ENCODE measurements at regions not wholly inside any gene's neighbourhood (a gene's known extent, or its start where the extent isn't known, plus 50 kb on each side); places are given as distances from the start of the nearest gene placed in this dataset.

DNA sequence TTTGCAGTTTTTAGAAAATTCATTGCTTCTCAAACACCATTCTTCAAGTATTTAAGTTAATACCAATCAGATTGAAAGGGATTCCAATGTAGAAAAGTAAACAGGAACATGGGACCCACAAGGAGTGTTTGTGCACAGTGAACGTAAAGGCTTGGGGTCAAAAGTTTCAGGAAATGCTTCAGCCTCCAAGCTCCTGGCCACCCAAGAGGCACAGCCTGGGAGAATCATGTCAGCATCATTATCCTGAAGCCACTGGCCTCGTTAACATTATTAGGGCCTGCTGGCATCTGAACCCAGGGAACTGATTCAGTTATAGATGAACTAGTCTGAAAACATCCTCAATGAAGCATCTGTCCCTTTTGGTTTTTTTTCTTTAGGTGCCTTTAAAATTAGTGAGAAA lies 122.9 kb downstream of the NXNL2 start:
- FAIRE-seq, result no peak
- DNase-seq (ENCODE audit: insufficient read length, low spot score), result no peak

DNA sequence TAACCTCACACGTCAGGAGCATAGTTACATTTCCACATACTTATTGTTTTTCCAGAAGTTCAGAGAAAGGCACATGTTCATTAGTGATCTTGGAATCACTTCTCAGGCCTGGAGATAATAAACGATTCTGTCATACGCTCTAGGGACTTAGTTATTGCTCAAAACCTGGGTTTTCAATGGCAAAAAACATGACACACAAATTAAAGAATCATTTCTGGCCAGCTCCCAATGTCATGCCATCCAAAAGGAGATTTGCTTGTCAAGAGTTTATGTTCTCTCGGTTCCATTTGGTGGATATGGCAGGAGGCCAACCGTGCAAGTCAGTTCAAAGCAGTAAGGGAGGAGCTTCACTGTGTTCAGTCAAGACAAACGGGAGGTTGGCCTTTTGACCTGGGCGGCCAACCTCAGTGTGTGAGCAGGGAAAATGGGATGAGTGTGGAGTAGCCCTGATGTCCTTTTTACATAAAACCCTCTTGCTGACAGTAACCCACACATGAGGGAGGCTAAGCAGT lies 123.4 kb downstream of the NXNL2 start:
- FAIRE-seq, result no peak
- DNase-seq (ENCODE audit: insufficient read length, low spot score), result no peak

DNA sequence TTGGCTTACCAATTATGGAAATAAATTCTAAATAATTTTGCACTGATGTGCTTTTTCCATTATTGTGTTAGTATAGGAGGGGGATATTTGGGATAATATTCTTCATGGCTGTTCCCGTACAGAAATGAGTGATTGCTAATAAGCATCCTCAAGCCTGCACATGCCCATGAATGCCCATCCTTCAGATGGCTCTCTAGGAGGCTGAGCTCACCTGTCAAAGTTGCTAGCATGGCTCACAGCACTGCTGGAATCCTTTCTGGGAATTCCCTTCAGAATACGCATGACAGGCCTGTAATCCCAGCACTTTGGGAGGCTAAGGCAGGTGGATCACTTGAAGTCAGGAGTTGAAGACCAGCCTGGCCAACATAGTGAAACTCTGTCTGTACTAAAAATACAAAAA lies 124.1 kb downstream of the NXNL2 start:
- DNase-seq (ENCODE audit: insufficient read length, low spot score) (no peak), FAIRE-seq (no peak)

DNA sequence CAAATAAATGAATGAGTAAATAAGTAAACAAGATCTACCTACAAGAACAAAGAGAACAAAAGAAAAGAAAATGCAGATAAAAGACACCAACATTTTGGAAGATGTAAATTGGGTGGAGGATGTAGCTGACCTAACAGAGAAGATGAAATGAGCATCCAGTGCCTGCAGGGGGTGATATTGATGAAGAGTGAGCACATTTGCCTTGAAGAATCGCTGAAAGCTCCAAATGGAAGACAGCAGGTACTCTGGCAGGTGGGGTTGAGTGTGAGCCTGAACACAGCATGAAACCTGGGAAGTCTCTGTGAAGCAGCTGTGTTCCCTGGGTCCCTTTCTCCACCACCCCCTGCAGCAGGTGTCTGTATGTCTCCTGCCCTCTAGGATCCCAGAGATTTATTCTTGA lies 125.6 kb downstream of the NXNL2 start:
- no peak for FAIRE-seq

DNA sequence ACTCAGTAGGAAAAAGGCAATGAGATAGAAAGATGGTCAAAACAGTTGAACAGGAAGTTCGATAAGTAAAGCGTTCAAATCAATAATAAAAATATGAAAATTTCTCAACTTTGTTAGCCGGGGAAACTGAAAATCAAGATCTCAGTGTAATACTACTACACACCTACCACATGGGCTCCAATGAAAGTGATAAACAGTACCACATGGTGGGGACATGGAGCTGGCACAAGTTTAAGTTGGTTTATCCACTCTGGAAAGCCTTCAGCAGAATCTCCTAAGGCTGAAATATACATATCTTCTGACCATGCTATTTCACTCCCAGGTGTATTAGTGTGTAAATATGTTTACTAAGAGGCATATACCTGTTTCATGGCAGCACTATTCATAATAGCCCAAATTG lies 126.8 kb downstream of the NXNL2 start:
- FAIRE-seq (no peak), DNase-seq (ENCODE audit: insufficient read length, low spot score) (no peak)

More for the DNA sequence above, 125.6 kb downstream of the NXNL2 start:
- no peak for DNase-seq (ENCODE audit: insufficient read length, low spot score)

DNA sequence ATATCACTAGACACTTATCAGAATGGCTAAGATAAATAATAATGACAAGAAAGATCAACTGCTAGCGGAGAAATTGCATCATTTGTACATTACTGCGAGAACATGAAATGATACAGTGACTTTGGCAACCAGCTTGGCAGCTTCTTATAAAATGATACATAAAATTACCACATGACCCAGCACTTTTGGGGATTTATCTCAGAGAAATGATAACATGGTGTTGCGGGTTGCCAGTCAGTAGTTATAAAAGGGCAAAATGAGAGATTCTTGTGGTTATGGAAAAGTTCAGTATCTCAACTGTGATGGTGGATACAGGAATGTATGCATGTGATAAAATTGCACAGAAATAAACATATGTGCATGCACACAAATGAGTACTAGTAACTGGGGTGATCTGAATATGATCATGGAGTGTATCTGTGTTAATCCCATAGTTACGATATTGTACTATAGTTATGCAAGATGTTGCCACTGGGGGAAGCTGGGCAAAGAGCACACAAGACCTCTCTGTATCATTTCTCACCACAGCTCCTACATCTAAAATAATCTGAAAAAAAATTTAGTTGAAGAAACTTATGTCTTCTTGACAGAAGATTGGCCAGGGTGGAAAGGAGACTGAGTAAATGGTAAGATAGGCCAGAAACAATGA lies 128.9 kb downstream of the NXNL2 start:
- FAIRE-seq (no peak), DNase-seq (ENCODE audit: insufficient read length, low spot score) (no peak)

DNA sequence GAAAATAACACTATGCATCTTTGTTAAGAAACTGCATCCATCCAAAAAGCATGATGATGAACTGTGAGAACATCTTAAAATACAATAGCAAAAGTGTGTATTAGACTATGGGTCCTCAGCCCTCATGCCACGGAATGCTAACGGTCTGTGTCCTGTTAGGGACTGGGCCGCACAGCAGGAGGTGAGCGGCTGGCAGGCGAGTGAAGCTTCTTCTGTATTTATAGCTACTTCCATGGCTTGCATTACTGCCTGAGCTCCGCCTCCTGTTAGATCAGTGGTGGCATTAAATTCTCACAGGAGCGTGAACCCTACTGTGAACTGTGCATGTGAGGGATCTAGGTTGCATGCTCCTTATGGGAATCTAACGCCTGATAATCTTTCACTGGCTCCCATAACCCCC lies 129.8 kb downstream of the NXNL2 start:
- no peak for DNase-seq (ENCODE audit: insufficient read length, low spot score)
- FAIRE-seq, result no peak

DNA sequence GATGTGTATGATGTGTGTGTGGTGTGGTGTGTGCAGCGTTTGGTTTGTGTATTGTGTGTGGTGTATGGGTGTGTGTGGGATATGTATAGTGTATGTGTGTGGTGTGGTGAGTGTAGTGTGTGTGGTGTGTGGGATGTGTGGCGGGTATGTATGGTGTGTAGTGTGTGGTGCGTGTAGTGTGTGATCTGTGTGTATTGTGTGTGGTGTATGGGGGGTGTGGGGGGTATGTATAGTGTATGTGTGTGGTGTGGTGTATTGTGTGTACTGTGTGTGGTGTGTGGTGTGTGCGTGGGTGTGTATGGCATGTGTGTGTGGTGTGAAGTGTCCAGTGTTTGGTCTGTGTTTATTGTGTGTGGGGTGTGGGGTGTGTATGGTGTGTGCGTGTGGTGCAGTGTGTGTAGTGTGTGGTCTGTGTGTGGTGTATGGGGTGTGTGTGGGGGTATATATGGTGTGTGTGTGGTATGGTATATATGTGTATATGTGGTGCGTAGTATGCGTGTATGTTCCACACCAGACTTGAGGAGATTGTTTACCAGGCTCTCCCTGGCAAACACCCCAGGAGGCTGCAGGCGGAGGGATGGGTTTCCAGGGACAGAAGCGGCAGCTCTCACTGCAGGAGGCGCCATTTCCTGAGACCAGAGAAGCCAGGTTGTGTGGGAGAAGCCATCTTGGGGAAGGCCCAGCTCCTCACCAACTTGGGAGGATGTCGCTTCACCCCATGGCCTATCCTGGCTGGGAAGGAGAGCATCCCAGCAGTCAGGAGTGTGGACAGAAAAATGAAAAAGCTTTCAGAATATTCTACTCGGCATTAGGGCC lies 138.1 kb downstream of the NXNL2 start:
- DNase-seq (ENCODE audit: insufficient read length, low spot score) (no peak), FAIRE-seq (no peak)

DNA sequence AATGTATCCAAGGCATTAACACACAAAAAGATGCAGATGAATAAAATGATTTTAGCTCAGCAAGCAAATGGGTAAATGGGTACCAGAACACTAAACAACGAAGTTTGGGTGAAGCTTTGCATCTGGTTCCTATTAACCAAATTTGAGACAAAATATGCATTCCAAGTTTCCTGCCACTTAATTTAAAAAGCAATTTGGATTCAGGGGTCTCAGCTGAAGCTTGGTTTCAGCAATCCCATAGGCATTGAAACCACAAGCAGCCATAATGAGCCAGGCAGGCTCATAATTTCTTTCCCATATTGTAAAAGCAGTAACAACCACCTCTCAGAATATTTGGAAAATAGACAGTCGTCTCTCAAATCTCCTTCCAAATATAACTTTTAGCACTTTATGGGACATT lies 138.9 kb downstream of the NXNL2 start:
- FAIRE-seq (no peak), DNase-seq (ENCODE audit: insufficient read length, low spot score) (no peak)

DNA sequence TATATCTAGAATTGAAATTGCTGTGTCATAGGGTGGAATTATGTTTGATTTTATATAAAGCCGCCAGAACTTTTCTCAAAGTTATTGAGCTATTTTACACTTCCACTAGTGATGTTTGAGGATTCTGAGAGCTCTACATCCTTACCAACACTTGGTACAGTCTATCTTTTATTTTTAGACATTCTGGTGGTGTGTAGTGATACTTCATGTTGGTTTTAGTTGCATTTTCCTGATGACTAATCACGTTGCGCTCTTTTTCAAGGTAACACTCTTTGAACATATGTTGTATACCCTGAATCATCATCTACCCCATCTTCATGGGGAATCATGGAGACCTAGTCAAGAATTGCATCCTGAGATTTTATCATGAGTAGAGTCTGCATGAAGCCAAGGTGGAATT lies 141.7 kb downstream of the NXNL2 start:
- no peak for DNase-seq (ENCODE audit: insufficient read length, low spot score)
- FAIRE-seq, result no peak

DNA sequence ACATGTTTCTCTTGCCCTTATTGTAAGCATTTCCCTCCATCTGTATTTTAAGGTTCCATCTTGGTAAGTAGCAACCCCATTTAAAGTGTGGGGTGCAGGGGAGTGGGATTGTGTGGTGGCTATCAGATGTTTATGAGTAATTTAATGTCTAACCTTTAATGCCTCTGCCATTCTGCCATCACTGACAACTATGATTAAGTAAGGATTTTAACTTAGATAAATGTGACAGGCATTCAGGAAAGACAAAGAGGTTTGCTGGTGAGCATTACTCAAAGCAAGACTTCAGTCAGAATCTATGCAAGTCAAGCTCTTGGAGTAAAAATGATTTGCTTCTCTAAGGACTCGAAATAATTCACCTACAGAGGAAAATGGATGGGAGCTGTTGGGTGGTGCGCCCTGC lies 143.0 kb downstream of the NXNL2 start:
- DNase-seq (ENCODE audit: insufficient read length, low spot score) (no peak), FAIRE-seq (no peak)

DNA sequence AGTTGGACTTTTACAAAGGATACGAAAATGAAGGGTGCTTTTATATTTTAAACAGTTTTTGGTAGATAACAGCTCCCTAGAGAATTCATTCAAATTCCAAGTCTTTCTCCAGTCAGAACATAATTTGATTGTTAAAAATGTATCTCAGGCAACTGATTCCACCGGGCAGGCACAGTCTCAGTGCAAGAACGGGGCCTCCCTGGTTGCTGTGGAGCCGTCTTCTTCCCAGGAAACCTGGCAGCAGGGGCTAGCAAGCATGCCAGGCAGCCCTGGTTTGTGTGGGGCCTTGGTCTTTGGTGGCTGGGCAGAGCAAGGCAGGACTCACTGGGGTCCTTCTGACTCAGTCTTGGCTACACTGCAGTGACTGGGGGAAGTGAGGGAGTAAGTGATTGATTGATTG lies 143.5 kb downstream of the NXNL2 start:
- FAIRE-seq, result no peak
- DNase-seq (ENCODE audit: insufficient read length, low spot score), result no peak

DNA sequence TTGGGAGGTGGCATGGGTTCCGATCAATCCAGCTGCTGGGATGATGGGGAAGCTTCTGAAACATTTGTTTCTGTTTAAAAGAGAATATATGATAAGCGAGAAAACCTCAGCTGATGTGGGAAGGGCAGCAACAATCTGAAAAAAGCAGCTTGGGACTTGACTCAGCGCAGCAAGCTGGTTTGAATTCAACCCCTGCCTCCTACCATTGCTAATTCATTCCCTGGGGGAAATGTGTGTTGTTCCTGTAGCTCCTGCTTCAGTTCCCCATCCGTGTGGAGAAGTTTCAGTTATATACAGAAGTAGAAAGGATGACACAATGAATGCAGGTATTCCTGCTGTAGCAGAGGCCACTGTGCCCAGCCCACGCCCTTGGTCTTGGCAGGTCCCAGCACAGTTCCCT lies 145.1 kb downstream of the NXNL2 start:
- no peak for FAIRE-seq

DNA sequence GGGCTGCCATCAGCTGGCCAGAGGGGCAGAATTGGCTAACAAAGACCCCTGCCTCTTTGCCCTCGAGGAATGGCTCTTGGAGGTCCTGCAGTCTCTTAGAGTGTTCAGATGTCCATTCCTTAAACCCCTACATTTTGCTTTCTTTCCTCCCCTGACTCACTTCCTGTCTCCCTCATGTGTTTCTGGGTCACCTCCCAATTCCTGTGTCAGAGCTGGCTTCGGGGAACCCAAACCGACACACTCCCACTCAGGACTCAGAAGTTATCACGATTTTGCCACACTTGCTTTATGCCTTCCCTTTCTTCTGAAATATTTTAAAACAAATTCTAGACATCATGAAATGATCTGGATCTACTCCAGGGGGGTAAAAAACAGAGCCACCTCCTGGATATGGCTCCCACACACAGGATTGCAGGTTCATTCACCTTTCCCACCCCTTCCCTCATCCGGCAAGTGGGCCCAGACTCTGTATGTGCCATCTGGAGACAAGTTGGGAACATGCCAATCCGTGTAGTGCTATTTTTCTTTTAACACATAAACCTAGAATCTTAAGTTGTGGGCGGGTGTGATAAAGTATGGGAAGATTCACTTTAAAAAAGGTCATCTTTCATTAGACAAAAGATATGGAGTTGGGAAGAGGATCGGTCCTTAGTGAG lies 145.7 kb downstream of the NXNL2 start:
- no peak for FAIRE-seq
- no peak for DNase-seq (ENCODE audit: insufficient read length, low spot score)

More for the DNA sequence above, 145.1 kb downstream of the NXNL2 start:
- DNase-seq (ENCODE audit: insufficient read length, low spot score), result no peak

DNA sequence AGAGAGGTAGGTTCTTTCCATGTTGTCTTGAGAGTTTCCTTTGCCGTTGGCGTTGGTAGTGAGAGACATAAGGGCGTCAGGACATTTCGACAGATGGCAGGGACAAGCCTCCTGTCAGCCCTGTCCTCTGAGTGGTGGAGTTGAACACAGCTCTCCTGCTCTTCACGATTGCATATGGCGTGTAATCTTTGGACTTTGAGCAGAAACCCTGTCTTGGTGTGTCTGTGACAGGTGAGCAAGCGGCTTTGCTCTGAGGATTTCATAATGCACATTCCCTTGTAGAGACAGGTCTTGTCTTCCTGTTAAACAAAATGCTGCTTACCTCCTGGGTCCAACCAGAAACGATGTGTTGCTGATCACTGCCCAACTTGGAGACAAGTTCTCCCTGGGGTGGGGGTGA lies 146.5 kb downstream of the NXNL2 start:
- FAIRE-seq, result no peak

DNA sequence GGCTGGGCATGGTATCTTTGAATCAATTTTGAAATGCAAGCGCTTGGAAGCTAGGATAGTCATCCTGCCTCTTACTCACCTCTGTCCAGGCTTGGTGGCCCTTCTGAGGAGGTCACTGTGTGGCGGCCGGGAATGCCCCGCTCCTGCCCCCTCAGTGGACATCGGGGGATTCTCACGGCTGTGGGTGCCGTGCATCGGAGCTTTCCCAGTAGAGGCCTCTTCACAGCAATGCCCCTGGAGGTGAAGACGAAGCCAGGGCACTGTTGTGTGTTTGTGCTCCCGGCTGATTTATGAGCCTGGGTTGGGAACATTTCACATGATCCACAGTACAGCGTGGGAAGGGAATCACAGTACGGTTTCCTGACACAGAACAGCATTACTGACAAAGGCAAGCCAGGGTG lies 147.5 kb downstream of the NXNL2 start:
- FAIRE-seq, result no peak

More for the DNA sequence above, 146.5 kb downstream of the NXNL2 start:
- DNase-seq (ENCODE audit: insufficient read length, low spot score), result no peak

DNA sequence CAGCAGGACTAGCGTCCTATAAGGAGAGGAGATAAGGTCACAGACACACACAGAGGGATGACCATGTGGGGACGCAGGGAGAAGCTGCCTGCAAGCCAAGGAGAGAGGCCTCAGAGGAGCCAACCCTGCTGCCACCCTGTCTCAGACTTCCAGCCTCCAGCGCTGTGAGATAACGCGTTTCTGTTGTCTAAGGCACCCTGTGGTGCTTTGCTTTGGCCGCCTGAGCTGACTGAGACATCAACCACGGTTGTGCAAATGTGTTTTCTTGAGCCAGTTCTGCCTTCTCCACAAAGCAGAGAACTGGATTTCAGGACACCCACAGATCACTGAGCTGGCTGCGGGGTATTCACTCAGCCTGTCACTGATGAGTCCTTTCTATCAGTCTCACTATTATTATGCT lies 149.1 kb downstream of the NXNL2 start:
- FAIRE-seq, result no peak
- no peak for DNase-seq (ENCODE audit: insufficient read length, low spot score)

More for the DNA sequence above, 147.5 kb downstream of the NXNL2 start:
- no peak for DNase-seq (ENCODE audit: insufficient read length, low spot score)

DNA sequence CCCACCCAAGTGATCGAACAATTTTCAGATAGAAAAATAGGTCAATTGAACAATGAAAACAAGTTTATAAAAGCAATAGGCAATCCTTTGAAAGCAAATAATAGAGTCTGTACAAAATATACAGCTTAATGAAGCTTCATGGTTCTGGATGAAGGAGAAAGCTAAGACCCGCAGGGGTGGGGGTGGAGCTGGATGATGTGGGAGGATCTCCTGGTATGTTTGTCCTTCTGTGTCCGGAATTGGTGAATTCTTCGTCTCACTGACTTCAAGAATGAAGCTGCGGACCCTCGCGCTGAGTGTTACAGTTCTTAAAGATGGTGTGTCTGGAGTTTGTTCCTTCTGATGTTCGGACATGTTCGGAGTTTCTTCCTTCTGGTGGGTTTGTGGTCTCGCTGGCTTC lies 149.9 kb downstream of the NXNL2 start:
- FAIRE-seq (no peak), DNase-seq (ENCODE audit: insufficient read length, low spot score) (no peak)

DNA sequence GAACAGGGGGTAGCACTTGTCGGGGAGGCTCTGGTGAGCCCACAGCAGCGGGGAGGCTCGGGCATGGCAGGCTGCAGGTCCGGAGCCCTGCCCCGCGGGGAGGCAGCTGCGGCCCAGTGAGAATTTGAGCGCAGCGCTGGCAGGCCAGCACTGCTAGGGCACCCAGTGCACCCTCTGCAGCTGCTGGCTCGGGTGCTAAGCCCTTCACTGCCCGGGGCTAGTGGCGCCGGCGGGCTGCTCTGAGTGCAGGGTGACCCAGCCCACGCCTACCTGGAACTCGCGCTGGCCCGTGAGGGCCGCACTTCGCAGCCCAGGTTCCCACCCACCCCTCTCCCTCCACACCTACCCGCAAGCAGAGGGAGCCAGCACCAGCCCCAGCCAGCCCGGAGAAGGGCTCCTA lies 151.0 kb downstream of the NXNL2 start:
- FAIRE-seq (no peak), DNase-seq (ENCODE audit: insufficient read length, low spot score) (no peak)

DNA sequence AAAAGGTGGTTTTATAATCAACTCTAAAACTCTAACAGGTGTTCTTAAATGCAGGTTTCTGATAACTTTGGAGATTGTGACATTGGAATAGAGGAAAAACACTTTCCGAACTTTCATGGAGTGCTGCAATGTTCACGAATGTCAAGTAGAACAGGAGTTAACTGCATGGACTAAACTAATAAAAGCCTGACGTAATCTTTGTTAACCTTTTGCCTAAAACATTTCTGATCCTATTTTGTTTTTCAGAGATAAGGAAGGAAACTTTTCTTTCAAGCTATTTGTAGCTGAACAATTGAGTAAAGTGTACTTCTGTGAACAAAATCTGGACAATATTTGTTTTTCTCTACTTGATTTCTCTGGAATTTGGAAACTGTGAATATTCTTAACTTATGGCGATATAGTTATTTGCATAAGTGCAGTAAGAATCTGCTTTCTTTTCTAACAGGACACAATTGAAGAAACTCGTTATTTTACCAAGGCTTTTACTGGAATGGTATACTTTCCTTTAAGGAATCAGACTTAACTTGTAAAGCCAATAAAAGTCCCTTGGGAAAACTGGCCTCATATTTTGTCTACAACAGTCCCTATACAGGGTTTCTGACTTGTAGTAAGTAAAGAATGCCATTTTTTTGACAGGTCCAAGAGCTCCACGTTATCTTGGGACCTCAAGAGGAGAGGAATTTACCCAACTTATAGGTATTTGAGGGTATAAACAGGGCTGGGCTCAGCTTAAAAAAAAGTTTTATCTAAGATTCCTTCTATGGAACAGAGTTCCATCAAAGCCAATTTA lies 154.7 kb downstream of the NXNL2 start:
- DNase-seq (ENCODE audit: insufficient read length, low spot score) (no peak), FAIRE-seq (no peak)

DNA sequence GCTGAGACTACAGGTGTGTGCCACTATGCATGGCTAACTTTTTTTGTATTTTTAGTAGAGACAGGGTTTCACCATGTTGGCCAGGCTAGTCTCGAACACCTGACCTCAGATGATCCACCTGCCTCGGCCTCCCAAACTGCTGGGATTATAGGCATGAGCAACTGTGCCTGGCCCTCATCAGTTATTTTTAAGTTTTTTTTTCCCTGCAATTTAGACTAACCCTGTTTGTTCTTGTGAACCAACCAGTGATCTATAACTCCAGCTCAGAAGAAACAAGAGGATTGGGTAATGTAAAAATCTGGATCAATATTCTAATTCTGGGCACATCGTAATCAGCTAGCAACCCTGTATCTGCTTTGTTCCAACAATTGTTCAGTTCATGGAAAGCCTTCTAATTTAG lies 155.7 kb downstream of the NXNL2 start:
- no peak for FAIRE-seq

More for the DNA sequence above, 155.7 kb downstream of the NXNL2 start:
- no peak for DNase-seq (ENCODE audit: insufficient read length, low spot score)
